ENCODE measurements at regions not wholly inside any gene's neighbourhood (a gene's known extent, or its start where the extent isn't known, plus 50 kb on each side); places are given as distances from the start of the nearest gene placed in this dataset.

GRCh38 chr16:86018071-86018470, 119.1 kb downstream of the IRF8 start:
- TF ChIP-seq CTCF (IDR thresholded peaks at IDR 0.05 in 2 of 3, conservative IDR thresholded peaks at IDR 0.05 in 1 of 3; ENCODE audit: borderline replicate concordance in 1 of 3, insufficient read depth in 1 of 3, low read depth in 2 of 3, low read length in 2 of 3) (no peak), EGR1 (IDR thresholded peaks at IDR 0.05; ENCODE audit: low read depth) (no peak), CEBPB (IDR thresholded peaks at IDR 0.05; ENCODE audit: low read depth) (no peak), POLR2AphosphoS5 (IDR thresholded peaks at IDR 0.05; ENCODE audit: low read depth, low read length) (no peak), TCF7L2 (IDR thresholded peaks at IDR 0.05; ENCODE audit: borderline replicate concordance, extremely low read depth, insufficient read depth, insufficient read length) (no peak), RAD21 (IDR thresholded peaks at IDR 0.05; ENCODE audit: low read depth) (no peak), POLR2A (IDR thresholded peaks at IDR 0.05; ENCODE audit: borderline replicate concordance, extremely low read depth, insufficient read depth, insufficient read length) (no peak), ZNF274 (IDR thresholded peaks at IDR 0.05; ENCODE audit: low read depth, low read length) (no peak), REST (IDR thresholded peaks at IDR 0.05; ENCODE audit: low read depth) (no peak), EZH2 (IDR thresholded peaks at IDR 0.05) (no peak), EZH2phosphoT487 (IDR thresholded peaks at IDR 0.05; ENCODE audit: borderline replicate concordance) (no peak)
